ENCODE measurements at regions not wholly inside any gene's neighbourhood (a gene's known extent, or its start where the extent isn't known, plus 50 kb on each side); places are given as distances from the start of the nearest gene placed in this dataset.

- intact Hi-C loops (cut with DNase I, micrococcal nuclease): no loop called here
Measured at GRCh38 chr3:177753451-177754155, 556.3 kb upstream of the TBL1XR1 start.

GRCh38 chr3:177754508-177754921, 557.2 kb upstream of the TBL1XR1 start:
- no peak for TF ChIP-seq CTCF (IDR thresholded peaks at IDR 0.05)
- Histone ChIP-seq H3K36me3 (ENCODE audit: insufficient read depth, low read length) (no peaks in the 10 kb centered on the region), H3K4me1 (ENCODE audit: insufficient read depth, low read length) (no peaks in the 10 kb centered on the region), H3K4me3 (ENCODE audit: low read length) (no peak overlapping the region), H3K9me3 (ENCODE audit: control insufficient read depth in 1 of 2, insufficient read depth in 1 of 2, low read length in 2 of 2) (no peaks in the 10 kb centered on the region), H3K27ac (ENCODE audit: low read depth in 1 of 2, low read length in 2 of 2) (no peak overlapping the region), H3K27me3 (ENCODE audit: control insufficient read depth in 1 of 2, insufficient read depth in 2 of 2, low read length in 2 of 2) (no peaks in the 10 kb centered on the region)
- Mint-ChIP-seq H3K4me1 (ENCODE audit: low read depth) (no peaks in the 10 kb centered on the region), H3K27ac (no peak overlapping the region), H3K9me3 (no peaks in the 10 kb centered on the region), H3K27me3 (no peaks in the 10 kb centered on the region), H3K36me3 (ENCODE audit: low read depth) (no peaks in the 10 kb centered on the region), H3K4me3 (no peak overlapping the region)
- POLR2A ChIA-PET: no interaction called here
- DNase-seq (no peak), ATAC-seq (ENCODE audit: poor library complexity) (no peak)
- CTCF ChIA-PET: no interaction called here
- intact Hi-C loops (cut with DNase I, micrococcal nuclease): no loop called here

More at GRCh38 chr3:177753451-177754155, 556.3 kb upstream of the TBL1XR1 start:
- no peak overlapping the region for H3K4me3 Mint-ChIP-seq
- H3K9me3 Mint-ChIP-seq: no peaks in the 10 kb centered on the region
- no peak for TF ChIP-seq CTCF (IDR thresholded peaks at IDR 0.05)
- H3K9me3 ChIP-seq (ENCODE audit: control insufficient read depth in 1 of 2, insufficient read depth in 1 of 2, low read length in 2 of 2): no peaks in the 10 kb centered on the region
- no peaks in the 10 kb centered on the region for H3K27me3 Mint-ChIP-seq
- no peaks in the 10 kb centered on the region for H3K36me3 Mint-ChIP-seq (ENCODE audit: low read depth)
- no peaks in the 10 kb centered on the region for H3K4me1 ChIP-seq (ENCODE audit: insufficient read depth, low read length)
- ChIA-PET POLR2A (no interaction called here), CTCF (no interaction called here)
- no peak overlapping the region for H3K27ac ChIP-seq (ENCODE audit: low read depth in 1 of 2, low read length in 2 of 2)
- DNase-seq: no peak
- no peaks in the 10 kb centered on the region for H3K36me3 ChIP-seq (ENCODE audit: insufficient read depth, low read length)
- no peak overlapping the region for H3K27ac Mint-ChIP-seq
- no peaks in the 10 kb centered on the region for H3K4me1 Mint-ChIP-seq (ENCODE audit: low read depth)
- no peaks in the 10 kb centered on the region for H3K27me3 ChIP-seq (ENCODE audit: control insufficient read depth in 1 of 2, insufficient read depth in 2 of 2, low read length in 2 of 2)
- H3K4me3 ChIP-seq (ENCODE audit: low read length): no peak overlapping the region
- ATAC-seq (ENCODE audit: poor library complexity): no peak

DNA sequence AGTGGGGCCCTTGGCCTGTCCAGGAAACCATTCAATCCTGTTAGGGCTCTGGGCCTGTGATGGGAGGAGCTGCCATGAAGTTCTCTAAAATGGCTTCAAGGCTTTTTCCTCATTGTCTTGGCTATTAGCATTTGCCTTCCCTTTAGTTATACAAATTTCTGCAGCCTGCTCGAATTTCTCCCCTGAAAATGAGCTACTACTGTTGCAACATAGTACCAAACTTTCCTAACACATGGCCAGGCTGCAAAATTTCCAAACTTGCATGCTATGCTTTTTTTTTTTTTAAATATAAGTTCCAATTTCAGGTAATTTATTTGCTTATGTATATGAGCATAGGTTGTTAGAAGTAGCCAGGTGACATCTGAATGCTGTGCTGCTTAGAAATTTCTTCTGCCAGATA, 560.8 kb upstream of the TBL1XR1 start:
- Histone ChIP-seq H3K27ac (ENCODE audit: low read depth in 1 of 2, low read length in 2 of 2) (no peak overlapping the region), H3K4me1 (ENCODE audit: insufficient read depth, low read length) (no peaks in the 10 kb centered on the region), H3K27me3 (ENCODE audit: control insufficient read depth in 1 of 2, insufficient read depth in 2 of 2, low read length in 2 of 2) (no peaks in the 10 kb centered on the region), H3K9me3 (ENCODE audit: control insufficient read depth in 1 of 2, insufficient read depth in 1 of 2, low read length in 2 of 2) (no peaks in the 10 kb centered on the region), H3K4me3 (ENCODE audit: low read length) (no peak overlapping the region), H3K36me3 (ENCODE audit: insufficient read depth, low read length) (no peaks in the 10 kb centered on the region)
- TF ChIP-seq CTCF (IDR thresholded peaks at IDR 0.05): no peak
- Mint-ChIP-seq H3K36me3 (ENCODE audit: low read depth) (no peaks in the 10 kb centered on the region), H3K27ac (no peak overlapping the region), H3K27me3 (no peaks in the 10 kb centered on the region), H3K9me3 (no peaks in the 10 kb centered on the region), H3K4me3 (no peak overlapping the region), H3K4me1 (ENCODE audit: low read depth) (no peaks in the 10 kb centered on the region)
- intact Hi-C loops (cut with DNase I, micrococcal nuclease): no loop called here
- no peak for DNase-seq
- no peak for ATAC-seq (ENCODE audit: poor library complexity)
- ChIA-PET CTCF (no interaction called here), POLR2A (interaction anchor here (0.6 kb wide), 1 partner anchor 73 kb away, joined by 3 read pairs; no protein-coding TSS in a partner anchor)
